ENCODE measurements at regions not wholly inside any gene's neighbourhood (a gene's known extent, or its start where the extent isn't known, plus 50 kb on each side); places are given as distances from the start of the nearest gene placed in this dataset.

DNA sequence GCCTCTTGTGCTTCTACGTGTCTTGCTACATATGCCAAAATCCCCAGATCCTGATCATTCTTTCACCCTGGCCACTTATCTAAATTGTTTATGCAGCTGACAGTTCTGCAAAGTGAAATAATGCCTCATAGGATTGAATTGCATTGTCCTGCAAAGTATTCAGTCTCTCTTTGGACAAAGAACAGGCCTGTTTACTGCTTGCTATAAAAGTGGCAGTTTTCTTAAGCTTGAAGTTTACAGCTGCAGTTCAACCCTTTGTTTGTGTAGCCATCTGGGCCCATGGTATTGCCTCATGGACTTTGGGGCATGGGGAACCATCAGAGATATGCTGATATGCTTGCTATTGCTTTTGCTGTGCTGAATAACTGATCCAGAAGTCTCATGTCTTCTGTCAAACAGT, 523.2 kb downstream of the OTOL1 start:
- DNase-seq: no peak

DNA sequence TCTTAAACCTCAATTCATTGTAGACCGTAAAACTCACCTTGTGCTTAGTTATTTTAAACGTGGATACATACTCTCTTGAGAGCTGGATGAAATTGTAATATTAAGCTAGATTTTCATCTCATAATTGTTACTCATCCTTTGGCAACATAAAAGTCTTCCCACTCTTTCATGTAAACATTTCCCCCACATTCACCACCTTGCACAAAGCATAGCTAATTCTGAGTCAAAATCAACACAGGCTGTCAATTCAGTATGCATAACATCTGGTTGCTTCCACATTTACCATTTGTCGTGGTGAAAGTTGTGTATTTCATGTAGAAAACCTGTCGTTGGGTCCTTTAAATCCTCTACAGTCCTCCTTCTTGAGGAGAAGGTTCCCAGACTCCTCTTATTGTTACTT, 524.6 kb downstream of the OTOL1 start:
- no peak for DNase-seq

DNA sequence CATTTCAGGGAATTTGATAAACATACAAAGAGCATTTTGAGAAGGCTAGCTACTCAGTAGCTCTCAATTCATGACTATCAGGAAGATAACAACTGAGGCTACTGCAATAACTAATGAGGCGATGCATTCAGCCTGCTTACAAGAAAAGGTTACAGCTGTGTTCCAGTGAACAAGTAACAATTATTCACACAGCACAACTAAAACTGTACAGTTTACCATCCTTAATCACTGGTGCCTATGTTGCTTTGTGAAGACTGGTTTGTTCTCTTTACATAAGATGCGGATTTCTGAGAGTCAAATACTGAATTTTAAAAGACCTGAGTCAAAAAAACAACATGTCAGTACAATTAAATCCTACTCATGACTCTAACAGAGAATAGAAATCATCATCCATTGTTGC, 526.3 kb downstream of the OTOL1 start:
- DNase-seq: no peak

- DNase-seq: no peak
Observed at GRCh38 chr3:162029736-162030135, 533.1 kb downstream of the OTOL1 start.

DNA sequence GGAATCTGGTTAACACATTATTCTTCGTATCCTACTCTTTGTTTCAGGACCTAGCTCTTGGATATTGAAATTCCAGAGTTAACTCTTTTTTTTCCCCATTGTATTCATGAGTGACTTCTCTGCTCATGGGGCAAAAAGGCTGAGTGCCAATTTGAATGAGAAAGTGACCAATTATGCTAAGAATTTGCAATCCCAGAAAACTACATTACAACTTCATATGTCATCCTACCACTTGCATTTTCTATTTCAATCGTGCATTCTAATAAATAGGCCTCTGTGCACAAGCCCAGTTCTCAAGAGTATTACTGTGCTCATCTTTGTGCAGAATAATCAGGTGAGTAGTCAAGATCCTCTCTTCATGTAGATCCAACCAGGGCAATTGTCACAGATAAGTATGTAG, 537.8 kb downstream of the OTOL1 start:
- no peak for DNase-seq

GRCh38 chr3:162041622-162042021, 545.0 kb downstream of the OTOL1 start:
- DNase-seq: no peak

- no peak for DNase-seq
Observed at GRCh38 chr3:162052636-162053035, 556.0 kb downstream of the OTOL1 start.

GRCh38 chr3:162072656-162073164, 576.1 kb downstream of the OTOL1 start:
- DNase-seq: no peak

DNA sequence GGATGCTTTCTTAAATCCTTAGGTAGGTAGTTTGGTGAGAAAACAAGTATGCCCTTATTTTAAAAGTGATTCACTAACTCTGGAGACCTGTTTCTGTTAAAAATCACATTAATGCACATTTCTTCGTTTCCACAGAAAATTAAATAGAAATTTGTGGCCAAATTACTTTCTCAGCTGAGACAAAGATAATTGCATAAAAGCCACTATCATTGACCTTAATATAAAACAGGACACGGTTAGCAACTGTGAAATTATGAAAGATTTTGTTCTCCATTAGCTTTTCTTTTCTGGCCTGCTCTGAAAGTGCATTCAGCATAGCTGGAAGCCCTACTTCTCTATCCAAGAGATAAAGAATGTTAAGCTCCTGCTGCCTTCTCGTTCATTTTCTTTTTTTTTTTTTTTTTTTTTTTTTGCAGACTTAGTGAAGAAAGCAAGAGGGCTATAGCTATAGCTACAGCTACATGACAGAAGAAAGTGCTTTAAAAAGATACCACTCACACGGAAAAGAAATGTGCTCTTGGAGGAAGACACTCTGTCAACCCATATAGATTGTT, 576.9 kb downstream of the OTOL1 start:
- DNase-seq: no peak

- DNase-seq: no peak
Observed at GRCh38 chr3:162077108-162077507, 580.5 kb downstream of the OTOL1 start.

GRCh38 chr3:162082516-162082915, 585.9 kb downstream of the OTOL1 start:
- DNase-seq: no peak

DNA sequence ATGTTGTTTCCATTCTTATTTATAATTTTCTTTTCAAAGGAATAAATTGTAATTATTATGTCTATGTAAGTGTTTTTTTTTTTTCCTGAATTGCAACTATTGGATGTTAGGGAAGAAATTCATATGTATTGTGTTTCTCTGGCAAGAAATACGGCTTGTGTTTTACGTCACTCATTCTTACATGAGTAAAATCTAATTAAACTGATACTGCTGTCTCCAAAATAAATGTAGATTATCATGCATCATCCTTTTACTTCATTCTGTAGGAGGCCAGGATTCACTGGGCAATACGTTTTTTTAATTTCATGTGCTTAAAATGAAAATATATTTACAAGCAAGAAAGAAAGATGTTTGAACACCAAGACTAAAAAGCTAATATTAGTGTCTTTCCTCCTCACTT, 590.8 kb downstream of the OTOL1 start:
- no peak for DNase-seq

- no peak for DNase-seq
Observed at GRCh38 chr3:162092751-162093150, 596.1 kb downstream of the OTOL1 start.

DNA sequence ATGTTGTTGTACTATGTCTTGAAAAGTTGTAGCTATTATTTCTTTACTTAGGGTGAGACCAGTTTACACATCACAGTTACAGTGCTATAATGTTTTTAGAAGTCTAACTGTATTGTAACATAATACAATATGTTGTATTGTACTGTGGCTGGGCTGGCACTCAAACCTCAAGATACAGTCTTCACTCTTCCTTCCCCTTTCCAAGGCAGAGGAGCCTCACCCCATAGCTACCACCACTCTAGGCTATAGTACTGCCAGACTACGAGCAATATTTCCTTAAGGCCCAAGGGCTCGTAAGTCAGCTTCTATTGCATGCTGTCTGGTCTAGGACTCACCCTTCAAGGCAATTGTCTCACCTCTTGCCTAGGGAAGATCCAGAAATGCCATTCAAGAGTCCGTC, 597.7 kb downstream of the OTOL1 start:
- no peak for DNase-seq

- DNase-seq: no peak
Observed at GRCh38 chr3:162096874-162097273, 600.3 kb downstream of the OTOL1 start.

DNA sequence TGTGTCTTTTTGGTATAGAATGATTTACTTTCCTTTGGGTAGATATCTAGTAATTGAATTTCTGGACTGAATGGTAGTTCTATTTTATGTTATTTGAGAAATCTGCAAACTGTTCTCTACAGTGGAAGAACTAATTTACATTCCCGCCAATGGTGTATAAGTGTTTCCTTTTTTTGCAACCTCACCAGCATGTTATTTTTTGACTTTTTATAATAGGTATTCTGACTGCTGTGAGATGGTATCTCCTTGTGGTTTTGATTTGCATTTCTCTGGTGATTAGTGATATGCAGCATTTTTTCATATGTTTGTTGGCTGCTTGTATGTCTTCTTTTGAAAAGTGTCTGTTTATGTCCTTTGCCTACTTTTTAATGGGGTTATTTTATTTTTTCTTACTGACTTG, 607.2 kb downstream of the OTOL1 start:
- DNase-seq: no peak

- no peak for DNase-seq
Observed at GRCh38 chr3:162111861-162112260, 615.3 kb downstream of the OTOL1 start.

DNA sequence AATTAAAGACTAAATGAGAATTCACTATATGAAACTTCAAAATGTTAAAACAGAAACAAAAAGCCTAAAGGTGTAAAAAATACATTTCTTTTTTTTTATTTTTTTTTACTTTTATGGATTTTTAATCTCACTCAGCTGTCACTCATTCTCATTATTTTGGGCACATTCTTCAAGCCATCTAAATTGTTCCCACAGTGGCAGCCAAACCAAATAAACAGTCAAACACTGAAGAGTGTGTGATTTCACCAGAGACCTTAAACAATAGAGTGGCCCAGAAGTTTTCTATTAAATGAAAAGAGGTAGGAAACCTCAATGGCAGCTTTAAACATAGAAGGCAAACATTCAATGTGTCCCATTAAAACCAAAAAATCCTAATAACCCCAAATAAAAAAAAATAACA, 616.1 kb downstream of the OTOL1 start:
- DNase-seq: no peak

- no peak for DNase-seq
Observed at GRCh38 chr3:162117961-162118360, 621.4 kb downstream of the OTOL1 start.

DNA sequence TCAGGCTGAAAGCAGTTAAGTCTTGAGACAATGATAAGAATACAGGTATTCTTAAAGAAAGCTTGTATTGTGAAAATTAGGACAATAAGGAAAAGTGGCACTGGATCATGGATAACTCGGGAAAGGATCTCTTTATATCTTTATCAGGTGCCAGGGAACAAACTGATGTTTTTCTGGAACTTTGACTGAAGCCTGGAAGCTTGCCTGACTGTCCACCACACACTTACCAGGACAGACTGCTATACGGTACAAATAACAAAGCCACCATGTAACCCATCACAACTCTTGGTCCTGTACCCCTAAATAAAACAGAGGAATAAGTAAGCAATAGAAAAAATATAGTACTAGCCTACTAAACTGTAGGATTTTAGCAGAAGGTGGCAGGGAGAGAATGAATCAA, 623.0 kb downstream of the OTOL1 start:
- no peak for DNase-seq

GRCh38 chr3:162122405-162122804, 625.8 kb downstream of the OTOL1 start:
- no peak for DNase-seq

GRCh38 chr3:162125790-162126189, 629.2 kb downstream of the OTOL1 start:
- no peak for DNase-seq

- DNase-seq: no peak
Observed at GRCh38 chr3:162130582-162130981, 634.0 kb downstream of the OTOL1 start.

- no peak for DNase-seq
Observed at GRCh38 chr3:162132981-162133380, 636.4 kb downstream of the OTOL1 start.

DNA sequence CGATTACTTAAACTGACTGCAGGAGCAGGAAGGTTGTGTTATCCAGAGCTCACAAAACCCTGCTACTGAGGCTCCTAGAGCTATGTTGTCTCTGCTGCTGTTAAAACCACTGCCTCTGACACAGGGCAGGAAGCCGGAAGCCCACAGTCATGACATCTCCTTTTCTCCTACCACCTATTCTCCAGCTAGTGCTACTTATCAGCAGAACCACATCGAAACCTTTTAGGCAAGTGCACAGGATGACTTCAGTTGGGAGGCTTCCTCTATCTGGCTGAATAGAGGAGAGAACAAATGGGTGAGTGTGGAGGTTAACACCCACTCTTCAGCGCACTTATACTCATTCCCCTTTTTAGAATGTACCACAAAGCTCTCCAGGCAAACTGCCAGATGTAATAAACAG, 638.0 kb downstream of the OTOL1 start:
- no peak for DNase-seq

GRCh38 chr3:162136136-162136535, 639.5 kb downstream of the OTOL1 start:
- DNase-seq: no peak
